Middle frontal gyrus (tissue), 1 donor: ENCODE measurements at regions not wholly inside any gene's neighbourhood (a gene's known extent, or its start where the extent isn't known, plus 50 kb on each side); places are given as distances from the start of the nearest gene placed in this dataset.

Source experiments
- DNase-seq: peaks from one replicate; pipeline ENCODE4 v3.0.0-alpha.2; 2015; ENCODE audit warnings: low spot score; ENCODE audit errors: extremely low spot score

- no peak for DNase-seq
Measured at GRCh38 chr9:4435197-4435596, 55.1 kb upstream of the SLC1A1 start.

DNA sequence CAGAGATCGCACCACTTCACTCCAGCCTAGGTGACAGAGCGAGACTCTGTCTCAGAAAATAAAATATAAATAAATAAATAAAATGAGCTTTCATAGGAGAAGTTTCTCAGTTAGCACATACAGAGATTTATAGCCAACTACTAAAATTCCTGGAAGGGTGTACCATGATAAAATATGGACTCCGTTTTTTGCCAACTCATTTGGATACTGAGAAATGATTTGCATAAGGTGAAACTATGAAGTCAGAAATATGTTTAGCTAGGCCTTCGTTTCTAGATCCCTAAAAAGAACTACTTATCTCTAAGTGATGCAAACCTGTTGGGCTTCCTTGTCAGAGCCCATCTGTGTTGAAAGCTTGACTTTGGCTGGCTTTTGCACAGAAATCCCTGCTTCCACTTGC is 56.9 kb upstream of the SLC1A1 start:
- DNase-seq, result no peak

DNA sequence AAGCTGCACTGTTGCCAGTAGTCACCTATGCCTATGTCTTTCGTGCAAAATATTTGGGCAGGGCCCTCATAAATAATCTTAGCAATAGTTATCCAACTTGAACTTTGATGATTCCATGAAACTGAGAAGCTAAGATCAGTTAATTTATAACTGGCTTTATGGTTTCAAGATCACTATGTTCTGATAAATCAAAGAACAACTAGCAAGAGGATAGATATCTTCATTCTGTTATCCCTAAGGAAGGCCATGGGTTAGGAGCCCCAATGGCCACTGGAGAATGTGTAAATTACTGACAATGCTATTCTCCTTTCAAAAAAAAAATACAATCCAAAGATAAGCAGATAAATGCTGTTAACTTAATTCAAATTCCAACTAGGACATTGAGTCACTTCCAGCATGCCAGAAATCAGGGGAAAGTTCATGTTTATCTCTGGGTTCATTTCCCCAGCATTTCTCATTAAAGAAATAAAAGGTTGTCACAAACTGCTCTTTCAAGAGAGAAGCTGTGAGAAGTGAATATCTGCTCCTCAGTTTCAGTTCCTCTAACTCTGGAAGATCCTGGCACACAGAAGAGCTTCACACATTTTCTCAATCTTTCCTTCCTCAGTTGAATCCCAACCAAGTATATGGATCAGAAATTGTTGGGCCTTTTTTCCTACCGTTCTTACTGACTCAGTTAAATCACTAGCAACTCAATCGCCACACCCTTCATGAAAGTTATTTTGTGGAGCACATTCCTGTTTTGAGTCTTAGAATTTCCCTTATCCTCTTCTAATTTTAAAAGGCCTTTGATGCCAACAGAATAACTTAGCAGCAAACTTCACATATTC is 59.6 kb upstream of the SLC1A1 start:
- no peak for DNase-seq

DNA sequence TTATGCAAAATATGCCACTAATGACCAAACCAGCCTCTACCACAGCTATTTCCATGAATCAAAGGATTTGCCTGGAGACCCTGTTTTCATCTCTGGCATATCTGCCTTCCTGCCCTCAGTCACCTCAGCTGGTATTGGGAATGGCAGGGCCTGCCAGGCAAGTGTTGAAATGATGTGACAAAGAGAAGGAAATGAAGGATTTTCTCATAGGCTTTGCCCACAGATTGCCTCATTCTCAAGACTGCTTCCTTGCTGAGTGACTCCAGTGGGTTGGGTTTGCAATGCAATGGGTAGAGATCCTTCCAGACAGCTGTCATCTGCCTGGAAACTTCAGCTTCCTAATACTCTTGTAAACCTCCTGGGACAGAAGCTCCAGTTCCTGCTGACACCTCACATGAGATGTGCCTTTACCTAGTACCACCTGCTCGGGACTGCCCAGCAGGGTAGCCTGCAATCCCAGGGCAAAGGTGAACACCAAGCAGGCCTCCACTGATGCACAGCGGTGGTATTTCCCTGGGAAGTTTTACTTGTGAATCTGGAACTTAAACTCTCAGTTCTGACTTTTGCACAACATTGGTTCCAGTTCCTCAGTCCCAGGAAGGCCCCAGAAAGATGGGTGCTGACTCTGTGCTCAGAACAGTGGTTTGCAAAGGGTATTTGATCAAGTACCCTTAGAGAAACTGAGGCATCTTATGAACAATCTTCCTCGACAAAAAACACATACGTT is 64.8 kb upstream of the SLC1A1 start:
- DNase-seq, result no peak

GRCh38 chr9:4424891-4425290 is 65.4 kb upstream of the SLC1A1 start:
- DNase-seq, result no peak

DNA sequence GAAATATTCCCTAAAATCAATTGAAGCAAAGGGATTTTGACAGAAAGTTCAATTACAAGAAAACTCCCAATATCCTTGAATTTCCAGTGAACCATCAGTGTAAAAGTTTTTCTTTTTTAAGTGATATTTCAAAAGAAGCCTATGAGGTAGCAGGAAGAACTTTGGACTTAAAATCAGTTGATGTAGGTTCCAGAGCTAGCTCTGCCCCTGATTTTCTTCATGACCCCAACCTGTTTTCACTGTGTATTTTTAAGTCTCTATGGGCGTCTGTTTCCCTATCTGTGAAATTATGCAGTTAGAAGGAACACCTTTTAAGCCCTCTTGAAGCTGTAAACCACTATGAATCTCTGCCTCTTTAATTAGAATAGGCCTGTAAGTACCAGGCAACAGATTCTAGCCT is 66.2 kb upstream of the SLC1A1 start:
- no peak for DNase-seq

DNA sequence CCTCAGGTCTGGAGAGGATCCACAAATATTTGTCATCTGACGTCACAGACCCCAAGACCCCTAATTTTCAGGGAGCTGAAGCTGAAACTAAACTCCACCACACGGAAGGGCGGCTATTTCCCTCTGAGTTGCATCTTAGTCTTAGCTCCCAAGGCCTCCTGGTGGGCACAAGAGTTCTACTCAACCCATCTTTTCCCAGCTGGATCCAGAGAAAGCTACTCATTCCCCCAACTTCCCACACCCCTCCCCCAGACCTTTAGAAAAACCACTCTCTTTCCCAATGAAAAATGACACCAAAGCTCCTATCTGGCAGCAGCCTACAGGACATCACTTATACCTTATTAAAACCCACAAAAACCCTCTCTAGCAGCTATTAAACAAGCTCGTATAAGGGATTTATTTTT is 67.1 kb upstream of the SLC1A1 start:
- no peak for DNase-seq

DNA sequence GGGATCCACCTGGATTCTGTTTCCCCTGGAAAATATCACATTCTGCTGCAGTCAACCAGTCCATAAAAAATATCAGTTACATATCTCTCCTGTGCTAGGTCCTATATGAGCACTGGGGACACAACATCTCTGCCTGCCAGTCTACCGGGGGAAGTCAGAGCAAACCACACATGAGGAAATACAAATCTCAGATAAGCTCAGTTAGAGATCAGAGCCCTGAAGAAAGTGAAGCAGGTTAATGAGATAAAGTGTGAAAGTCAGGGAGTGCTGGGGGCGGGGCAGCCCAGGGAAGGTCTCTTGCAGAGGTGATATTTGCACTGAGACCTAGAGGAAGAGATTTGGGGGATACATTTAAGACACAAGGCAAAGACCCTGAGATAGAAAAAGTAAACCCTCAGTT is 67.8 kb upstream of the SLC1A1 start:
- no peak for DNase-seq

GRCh38 chr9:4421847-4422246 is 68.4 kb upstream of the SLC1A1 start:
- no peak for DNase-seq

- no peak for DNase-seq
Measured at GRCh38 chr9:4420351-4420750, 69.9 kb upstream of the SLC1A1 start.

GRCh38 chr9:4417578-4418325 is 72.5 kb upstream of the SLC1A1 start:
- DNase-seq, result no peak

DNA sequence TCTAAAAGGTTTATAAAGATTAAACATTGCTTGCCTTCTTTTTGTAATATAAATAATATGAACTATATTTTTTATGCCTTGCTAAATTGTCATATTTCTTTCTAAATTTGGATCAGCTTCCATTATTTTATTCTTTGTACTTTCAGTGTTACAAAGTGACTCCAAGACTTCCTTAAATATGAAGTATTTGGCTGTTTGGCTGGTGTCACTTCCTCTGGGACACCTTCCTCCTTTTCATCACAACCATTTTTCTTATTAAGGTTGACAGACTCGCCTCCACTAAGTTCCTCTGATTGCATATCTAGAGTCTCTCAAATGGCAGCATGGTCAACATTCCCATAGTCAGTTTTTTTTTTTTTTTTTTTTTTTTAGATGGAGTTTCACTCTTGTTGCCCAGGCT is 73.8 kb upstream of the SLC1A1 start:
- DNase-seq, result no peak

DNA sequence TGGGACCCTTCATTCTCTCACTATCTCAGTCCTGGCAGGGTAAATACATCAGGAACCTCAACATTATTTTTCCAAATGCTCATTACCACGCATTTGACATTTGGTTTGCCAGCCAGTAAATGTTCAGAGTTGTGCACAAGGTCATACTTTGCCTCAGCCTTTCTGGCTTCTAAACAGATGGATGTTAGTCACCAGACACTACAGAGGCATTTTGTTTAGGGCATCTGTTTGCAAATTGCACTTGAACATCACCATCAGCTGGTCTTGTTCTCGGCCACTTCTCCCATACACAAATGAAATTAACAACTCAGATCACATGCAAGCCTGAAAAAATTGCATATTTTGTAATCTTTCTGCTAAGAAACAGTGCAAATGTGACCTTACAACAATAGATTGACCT is 75.0 kb upstream of the SLC1A1 start:
- no peak for DNase-seq

DNA sequence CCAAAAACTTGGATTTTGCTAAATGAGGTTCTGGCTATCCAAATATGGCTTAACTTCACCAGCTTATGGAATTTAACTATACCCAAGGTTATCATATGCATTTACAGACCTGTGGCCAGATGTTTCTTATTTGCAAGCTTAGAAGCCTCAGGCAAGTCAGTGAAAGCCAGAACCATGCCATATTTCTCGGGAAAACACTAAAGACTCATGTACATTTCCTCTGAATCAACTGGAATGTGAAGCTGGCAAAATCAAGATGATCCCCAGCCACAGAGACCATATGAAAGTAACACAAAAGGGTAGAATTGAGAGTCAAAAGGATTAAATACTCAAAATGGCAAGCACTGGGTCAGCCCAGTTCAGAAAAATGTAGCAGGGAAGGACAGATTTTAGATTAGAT is 76.4 kb upstream of the SLC1A1 start:
- no peak for DNase-seq

DNA sequence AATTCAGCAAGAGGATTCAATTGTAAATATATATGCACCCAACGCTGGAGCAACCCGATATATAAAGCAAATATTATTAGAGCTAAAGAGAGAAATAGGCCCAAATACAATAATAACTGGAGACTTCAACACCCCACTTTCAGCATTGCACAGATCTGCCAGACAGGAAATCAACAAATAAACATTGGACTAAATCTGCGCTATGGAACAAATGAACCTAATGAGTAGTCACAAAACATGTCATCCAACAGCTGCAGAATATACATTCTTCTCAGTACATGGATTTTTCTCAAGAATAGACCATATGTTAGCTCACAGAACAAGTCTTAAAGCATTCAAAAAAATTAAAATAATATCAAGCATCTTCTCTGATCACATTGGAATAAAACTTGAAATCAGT is 86.1 kb upstream of the SLC1A1 start:
- DNase-seq, result no peak

GRCh38 chr9:4402501-4402900 is 87.8 kb upstream of the SLC1A1 start:
- DNase-seq, result no peak

DNA sequence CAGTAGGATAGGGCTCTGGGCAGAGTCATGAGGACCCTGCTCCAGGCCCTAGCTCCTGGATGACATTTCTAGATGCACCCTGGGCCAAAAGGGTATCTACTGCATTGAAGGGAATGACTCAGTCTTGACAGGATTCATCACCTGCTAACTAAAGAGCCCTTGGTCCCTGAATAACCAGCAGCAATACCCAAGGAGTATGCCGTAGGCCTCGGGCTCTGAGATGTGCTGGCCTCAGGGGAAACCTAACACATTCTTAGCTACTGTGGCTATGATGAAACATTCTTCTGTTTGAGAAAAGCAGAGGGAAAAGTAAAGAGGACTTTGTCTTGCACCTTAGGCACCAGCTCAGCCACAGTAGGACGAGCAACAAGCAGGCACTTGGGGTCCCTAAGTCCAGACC is 89.5 kb upstream of the SLC1A1 start:
- no peak for DNase-seq

GRCh38 chr9:4397917-4398316 is 92.4 kb upstream of the SLC1A1 start:
- no peak for DNase-seq

- DNase-seq, result no peak
Measured at GRCh38 chr9:4393806-4394523, 94.1 kb upstream of the GLIS3 start.

DNA sequence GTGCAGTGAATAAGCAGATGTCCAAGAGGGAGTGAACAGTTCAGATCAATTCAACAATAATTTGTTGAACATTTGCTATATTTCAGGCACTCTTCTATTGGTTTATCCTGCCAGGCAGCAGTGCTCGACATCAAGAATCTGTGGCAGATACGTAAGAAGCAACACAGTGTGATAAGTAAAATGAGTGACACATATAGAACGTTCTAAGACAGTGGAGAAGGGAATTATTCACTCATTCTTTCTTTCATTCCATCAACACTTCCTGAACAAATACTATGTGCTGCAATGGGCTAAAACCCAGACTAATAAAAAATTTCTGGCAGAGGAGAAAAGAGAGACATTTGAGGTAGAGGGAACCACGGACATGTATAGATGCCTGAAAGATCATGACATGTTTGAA is 89.9 kb upstream of the GLIS3 start:
- DNase-seq, result no peak

GRCh38 chr9:4389003-4389402 is 89.1 kb upstream of the GLIS3 start:
- DNase-seq, result no peak

- DNase-seq, result no peak
Measured at GRCh38 chr9:4386819-4387218, 87.0 kb upstream of the GLIS3 start.
